ACHN (cell line): ENCODE measurements at regions not wholly inside any gene's neighbourhood (a gene's known extent, or its start where the extent isn't known, plus 50 kb on each side); places are given as distances from the start of the nearest gene placed in this dataset.
"Not testable (repeated sequence)": the region's sequence is repeated elsewhere in the genome, so short reads cannot be mapped to it uniquely, and the experiment has no call there.

ENCODE experiments used
- DNase-seq: peaks from one replicate; pipeline ENCODE4 v3.0.0-alpha.2; 2015
- in situ Hi-C: cut with HindIII; loops from 2 replicates; pipeline ENCODE4 v1.10.0; 2017; ENCODE audit warnings: low sequenced_read_pairs, low pct_ligation_motif_present, low pct_unique_long_range_greater_than_20kb

GRCh38 chr10:80697926-80698325, 160.2 kb downstream of the SH2D4B start:
- in situ Hi-C loops, result no loop called here
- no peak for DNase-seq

- DNase-seq, result peak; percentile 70
- in situ Hi-C loops, result no loop called here
These were observed 161.9 kb downstream of the SH2D4B start for GRCh38 chr10:80699602-80700039.

GRCh38 chr10:80700252-80700651, 162.6 kb downstream of the SH2D4B start:
- DNase-seq, result no peak
- in situ Hi-C loops, result no loop called here

- in situ Hi-C loops, result no loop called here
- no peak for DNase-seq
These were observed 163.2 kb downstream of the SH2D4B start for GRCh38 chr10:80700760-80701444.

GRCh38 chr10:80701706-80702105, 164.0 kb downstream of the SH2D4B start:
- in situ Hi-C loops, result no loop called here
- DNase-seq, result no peak

GRCh38 chr10:80702143-80702542, 164.4 kb downstream of the SH2D4B start:
- in situ Hi-C loops, result no loop called here
- DNase-seq, result no peak

- DNase-seq, result no peak
- in situ Hi-C loops, result no loop called here
These were observed 168.2 kb downstream of the SH2D4B start for GRCh38 chr10:80705899-80706298.

- DNase-seq, result no peak
- in situ Hi-C loops, result no loop called here
These were observed 170.5 kb downstream of the SH2D4B start for GRCh38 chr10:80708185-80708584.

- in situ Hi-C loops, result no loop called here
- no peak for DNase-seq
These were observed 171.1 kb downstream of the SH2D4B start for GRCh38 chr10:80708808-80709207.

- DNase-seq, result no peak
- in situ Hi-C loops, result no loop called here
These were observed 172.2 kb downstream of the SH2D4B start for GRCh38 chr10:80709866-80710265.

- in situ Hi-C loops, result no loop called here
These were observed 175.8 kb downstream of the SH2D4B start for GRCh38 chr10:80713398-80713928.

GRCh38 chr10:80714566-80714965, 176.9 kb downstream of the SH2D4B start:
- DNase-seq, result no peak
- in situ Hi-C loops, result no loop called here

More at GRCh38 chr10:80713398-80713928, 175.8 kb downstream of the SH2D4B start:
- no peak for DNase-seq

GRCh38 chr10:80718024-80718423, 180.3 kb downstream of the SH2D4B start:
- in situ Hi-C loops, result no loop called here
- no peak for DNase-seq

GRCh38 chr10:80719935-80720334, 182.2 kb downstream of the SH2D4B start:
- no peak for DNase-seq
- in situ Hi-C loops, result no loop called here

- in situ Hi-C loops, result no loop called here
- DNase-seq, result no peak
These were observed 182.8 kb downstream of the SH2D4B start for GRCh38 chr10:80720549-80720948.

- DNase-seq, in situ Hi-C loops: not testable (repeated sequence)
These were observed 190.7 kb downstream of the SH2D4B start for GRCh38 chr10:80728354-80728753.

- in situ Hi-C loops, result no loop called here
- DNase-seq, result no peak
These were observed 192.2 kb downstream of the SH2D4B start for GRCh38 chr10:80729896-80730295.

- no peak for DNase-seq
- in situ Hi-C loops, result no loop called here
These were observed 192.8 kb downstream of the SH2D4B start for GRCh38 chr10:80730522-80730921.

GRCh38 chr10:80734589-80734988, 196.9 kb downstream of the SH2D4B start:
- in situ Hi-C loops, result no loop called here
- no peak for DNase-seq

GRCh38 chr10:80737209-80737608, 199.5 kb downstream of the SH2D4B start:
- in situ Hi-C loops, result no loop called here
- no peak for DNase-seq
